ENCODE measurements at regions not wholly inside any gene's neighbourhood (a gene's known extent, or its start where the extent isn't known, plus 50 kb on each side); places are given as distances from the start of the nearest gene placed in this dataset.

GRCh38 chr1:11354893-11355553 lies 82.0 kb downstream of the UBIAD1 start:
- no peaks in the 10 kb centered on the region for H3K27me3 ChIP-seq (ENCODE audit: control insufficient read depth, insufficient read depth)
- H3K9me3 ChIP-seq (ENCODE audit: control insufficient read depth, low read length): peaks cover 1% of the 10 kb centered on the region
- DNase-seq (no peak), ATAC-seq (no peak)
- 30% methylated on average over 7 of the region's 7 CpGs for WGBS
- intact Hi-C loops (cut with DNase I): no loop called here
- H3K27ac ChIP-seq (ENCODE audit: low read length): no peak overlapping the region
- H3K4me3 ChIP-seq (ENCODE audit: low read length): no peak overlapping the region
- H3K4me1 ChIP-seq (ENCODE audit: control insufficient read depth, insufficient read depth, low read length): no peaks in the 10 kb centered on the region

DNA sequence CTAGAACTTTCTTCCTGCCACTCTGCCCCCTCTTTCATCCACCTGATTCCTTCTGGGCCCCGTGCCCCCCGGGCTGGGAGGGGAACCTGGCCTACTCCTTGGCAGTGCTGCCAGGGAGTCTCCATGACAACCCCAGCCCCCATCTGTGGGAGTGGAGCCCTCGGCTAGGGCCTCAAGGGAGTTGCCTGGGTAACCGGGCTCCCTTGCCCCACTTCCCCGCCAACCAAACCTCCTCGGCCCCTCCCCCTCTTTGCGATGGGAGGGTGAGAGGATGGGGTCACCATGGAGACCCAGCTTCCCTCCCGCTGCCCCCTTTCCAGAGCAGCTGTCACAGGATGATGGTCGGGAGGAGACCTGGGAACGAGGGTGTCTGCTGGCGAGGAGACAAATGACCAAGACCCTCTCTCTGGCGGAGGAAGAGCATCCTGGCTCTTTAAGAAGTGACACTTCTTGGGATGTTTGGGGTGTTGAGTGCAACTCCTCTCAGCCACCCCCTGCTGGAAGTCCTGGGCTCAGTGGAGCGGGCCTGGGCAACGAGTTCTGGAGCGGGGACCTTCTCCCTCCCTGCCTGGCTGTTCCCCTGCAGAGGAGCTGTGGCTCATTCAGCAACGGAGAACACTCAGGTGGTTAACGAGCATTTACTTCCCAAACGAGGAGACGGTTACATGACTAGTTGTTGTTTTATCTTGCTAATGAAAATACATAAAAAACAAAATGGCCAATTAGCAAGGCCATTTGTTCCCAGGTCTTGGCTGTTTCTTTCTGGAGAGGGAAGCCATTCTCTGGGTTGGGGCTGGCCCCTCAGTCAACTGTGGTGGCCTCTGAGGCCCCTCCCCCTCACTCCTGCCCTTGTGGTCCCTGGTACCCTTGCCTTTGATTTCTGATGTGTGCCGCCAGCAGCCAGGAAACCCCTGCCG lies 82.8 kb downstream of the UBIAD1 start:
- intact Hi-C loops (cut with DNase I): no loop called here
- no peak for ATAC-seq
- H3K27me3 ChIP-seq (ENCODE audit: control insufficient read depth, insufficient read depth): no peaks in the 10 kb centered on the region
- H3K9me3 ChIP-seq (ENCODE audit: control insufficient read depth, low read length): no peaks in the 10 kb centered on the region
- DNase-seq: no peak
- 13% methylated on average over 21 of the region's 21 CpGs for WGBS
- no peak overlapping the region for H3K4me3 ChIP-seq (ENCODE audit: low read length)
- no peaks in the 10 kb centered on the region for H3K4me1 ChIP-seq (ENCODE audit: control insufficient read depth, insufficient read depth, low read length)
- no peak overlapping the region for H3K27ac ChIP-seq (ENCODE audit: low read length)

DNA sequence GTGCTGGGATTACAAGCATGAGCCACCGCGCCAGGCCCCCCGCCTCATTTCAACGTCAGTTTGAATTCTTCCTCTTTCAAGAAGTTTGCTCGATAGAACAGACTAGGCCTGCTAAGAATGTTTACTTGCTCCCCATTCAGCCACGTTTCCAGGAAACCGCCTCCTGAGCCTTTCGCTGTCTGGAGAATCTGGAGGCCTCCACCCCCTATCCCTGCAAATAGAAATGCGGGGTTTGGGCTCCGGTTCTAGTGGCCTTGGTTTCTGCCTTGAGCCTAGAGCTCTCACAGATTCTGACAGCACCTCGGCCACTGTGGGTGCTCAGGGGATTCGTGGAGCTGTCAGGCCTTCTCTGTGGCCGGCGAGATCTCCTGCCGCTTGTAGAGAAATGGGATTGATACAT lies 84.3 kb downstream of the UBIAD1 start:
- ATAC-seq (no peak), DNase-seq (no peak)
- no peaks in the 10 kb centered on the region for H3K9me3 ChIP-seq (ENCODE audit: control insufficient read depth, low read length)
- H3K27me3 ChIP-seq (ENCODE audit: control insufficient read depth, insufficient read depth): no peaks in the 10 kb centered on the region
- H3K27ac ChIP-seq (ENCODE audit: low read length): no peak overlapping the region
- WGBS: 64% methylated on average over 15 of the region's 15 CpGs
- intact Hi-C loops (cut with DNase I): no loop called here
- H3K4me3 ChIP-seq (ENCODE audit: low read length): no peak overlapping the region
- H3K4me1 ChIP-seq (ENCODE audit: control insufficient read depth, insufficient read depth, low read length): no peaks in the 10 kb centered on the region

DNA sequence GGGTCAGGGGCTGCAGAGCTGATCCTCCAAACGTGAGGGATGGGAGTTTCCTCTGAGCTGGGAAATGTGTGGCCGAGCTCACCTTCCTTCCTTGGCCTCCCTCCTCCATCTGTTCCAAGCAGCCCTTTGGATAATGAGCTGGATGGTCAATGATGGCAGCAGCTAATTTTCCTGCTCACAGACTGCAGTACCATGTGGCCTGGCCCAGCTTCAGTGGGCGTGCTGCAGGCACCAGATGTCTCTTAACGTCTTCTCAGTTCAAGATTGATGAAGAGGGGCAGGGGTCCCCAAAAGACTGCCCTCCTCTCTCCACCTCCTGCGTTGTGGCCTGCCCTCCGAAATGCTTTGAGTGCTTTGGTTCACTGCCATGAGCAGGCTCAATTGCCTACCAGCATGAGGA lies 86.0 kb downstream of the UBIAD1 start:
- Histone ChIP-seq H3K27me3 (ENCODE audit: control insufficient read depth, insufficient read depth) (no peaks in the 10 kb centered on the region), H3K4me1 (ENCODE audit: control insufficient read depth, insufficient read depth, low read length) (no peaks in the 10 kb centered on the region), H3K9me3 (ENCODE audit: control insufficient read depth, low read length) (no peaks in the 10 kb centered on the region), H3K4me3 (ENCODE audit: low read length) (no peak overlapping the region), H3K27ac (ENCODE audit: low read length) (no peak overlapping the region)
- no peak for DNase-seq
- intact Hi-C loops (cut with DNase I): no loop called here
- ATAC-seq: no peak
- WGBS: 52% methylated on average over 6 of the region's 6 CpGs

- WGBS: 38% methylated on average over 16 of the region's 16 CpGs
- Histone ChIP-seq H3K4me3 (ENCODE audit: low read length) (no peak overlapping the region), H3K27ac (ENCODE audit: low read length) (no peak overlapping the region), H3K4me1 (ENCODE audit: control insufficient read depth, insufficient read depth, low read length) (no peaks in the 10 kb centered on the region), H3K9me3 (ENCODE audit: control insufficient read depth, low read length) (no peaks in the 10 kb centered on the region), H3K27me3 (ENCODE audit: control insufficient read depth, insufficient read depth) (no peaks in the 10 kb centered on the region)
- DNase-seq (no peak), ATAC-seq (no peak)
- intact Hi-C loops (cut with DNase I): no loop called here
Measured at GRCh38 chr1:11362547-11363021, 89.6 kb downstream of the UBIAD1 start.

DNA sequence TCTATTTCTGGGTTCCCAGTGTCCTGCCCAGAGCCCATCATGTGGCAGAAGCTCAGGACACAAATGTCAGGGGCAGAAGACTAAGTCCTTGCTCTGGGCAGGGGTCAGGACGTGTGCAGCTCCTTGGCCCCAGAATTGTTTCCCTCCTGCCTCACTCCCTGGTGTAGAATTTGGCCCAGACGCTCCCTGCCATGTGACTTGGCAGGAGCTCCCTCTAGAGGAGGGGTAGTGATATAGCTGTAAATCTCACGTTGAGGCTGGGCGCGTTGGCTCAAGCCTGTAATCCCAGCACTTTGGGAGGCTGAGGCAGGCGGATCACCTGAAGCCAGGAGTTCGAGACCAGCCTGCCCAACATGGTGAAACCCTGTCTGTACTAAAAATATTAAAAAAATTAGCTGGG lies 91.2 kb downstream of the UBIAD1 start:
- ATAC-seq: no peak
- Histone ChIP-seq H3K4me1 (ENCODE audit: control insufficient read depth, insufficient read depth, low read length) (no peaks in the 10 kb centered on the region), H3K9me3 (ENCODE audit: control insufficient read depth, low read length) (no peaks in the 10 kb centered on the region), H3K27ac (ENCODE audit: low read length) (no peak overlapping the region), H3K27me3 (ENCODE audit: control insufficient read depth, insufficient read depth) (no peaks in the 10 kb centered on the region), H3K4me3 (ENCODE audit: low read length) (no peak overlapping the region)
- intact Hi-C loops (cut with DNase I): no loop called here
- no peak for DNase-seq
- 65% methylated on average over 7 of the region's 7 CpGs for WGBS

DNA sequence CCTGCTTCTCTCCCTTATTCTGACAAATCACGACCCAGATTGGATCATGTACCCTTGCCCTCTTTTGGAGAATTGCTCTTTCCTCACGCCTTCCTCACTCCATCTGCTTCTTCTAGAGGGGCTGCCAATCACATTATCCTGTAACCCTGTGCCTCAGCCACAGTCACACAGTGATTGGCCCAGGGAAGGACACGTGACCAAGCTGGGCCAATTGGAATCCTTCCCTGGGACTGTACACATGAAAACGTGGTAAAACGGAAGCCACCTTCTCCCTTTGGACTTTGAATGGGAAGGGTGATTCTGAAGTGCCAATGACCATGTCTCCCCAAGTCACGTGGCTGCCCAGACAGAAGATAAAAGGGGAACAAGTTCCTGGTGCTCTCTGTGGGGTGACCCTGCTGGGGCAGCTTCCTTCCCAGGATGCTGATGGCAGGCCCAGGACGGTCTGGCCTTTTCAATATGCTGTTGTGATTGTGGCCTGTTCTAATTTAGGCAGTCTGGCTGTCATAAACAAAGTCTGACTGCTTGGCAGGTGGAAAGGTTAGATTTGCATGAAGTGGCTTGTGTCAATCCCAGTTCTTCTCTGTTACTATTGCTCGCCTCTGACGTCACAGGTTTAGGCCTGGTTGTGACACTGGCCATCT lies 92.9 kb downstream of the UBIAD1 start:
- H3K4me3 ChIP-seq (ENCODE audit: low read length): no peak overlapping the region
- WGBS: 77% methylated on average over 9 of the region's 9 CpGs
- H3K27me3 ChIP-seq (ENCODE audit: control insufficient read depth, insufficient read depth): no peaks in the 10 kb centered on the region
- no peak overlapping the region for H3K27ac ChIP-seq (ENCODE audit: low read length)
- intact Hi-C loops (cut with DNase I): no loop called here
- DNase-seq (no peak), ATAC-seq (no peak)
- no peaks in the 10 kb centered on the region for H3K4me1 ChIP-seq (ENCODE audit: control insufficient read depth, insufficient read depth, low read length)
- H3K9me3 ChIP-seq (ENCODE audit: control insufficient read depth, low read length): no peaks in the 10 kb centered on the region

GRCh38 chr1:11373029-11373894 lies 100.3 kb downstream of the UBIAD1 start:
- no peaks in the 10 kb centered on the region for H3K27me3 ChIP-seq (ENCODE audit: control insufficient read depth, insufficient read depth)
- H3K9me3 ChIP-seq (ENCODE audit: control insufficient read depth, low read length): no peaks in the 10 kb centered on the region
- intact Hi-C loops (cut with DNase I): no loop called here
- no peak overlapping the region for H3K27ac ChIP-seq (ENCODE audit: low read length)
- no peak overlapping the region for H3K4me3 ChIP-seq (ENCODE audit: low read length)
- DNase-seq (no peak), ATAC-seq (no peak)
- H3K4me1 ChIP-seq (ENCODE audit: control insufficient read depth, insufficient read depth, low read length): no peaks in the 10 kb centered on the region
- 64% methylated on average over 10 of the region's 10 CpGs for WGBS

GRCh38 chr1:11373895-11374747 lies 101.1 kb downstream of the UBIAD1 start:
- DNase-seq: no peak
- H3K4me3 ChIP-seq (ENCODE audit: low read length): no peak overlapping the region
- intact Hi-C loops (cut with DNase I): no loop called here
- ATAC-seq: no peak
- H3K27ac ChIP-seq (ENCODE audit: low read length): no peak overlapping the region
- H3K27me3 ChIP-seq (ENCODE audit: control insufficient read depth, insufficient read depth): no peaks in the 10 kb centered on the region
- no peaks in the 10 kb centered on the region for H3K4me1 ChIP-seq (ENCODE audit: control insufficient read depth, insufficient read depth, low read length)
- WGBS: 41% methylated on average over 5 of the region's 5 CpGs
- H3K9me3 ChIP-seq (ENCODE audit: control insufficient read depth, low read length): no peaks in the 10 kb centered on the region

DNA sequence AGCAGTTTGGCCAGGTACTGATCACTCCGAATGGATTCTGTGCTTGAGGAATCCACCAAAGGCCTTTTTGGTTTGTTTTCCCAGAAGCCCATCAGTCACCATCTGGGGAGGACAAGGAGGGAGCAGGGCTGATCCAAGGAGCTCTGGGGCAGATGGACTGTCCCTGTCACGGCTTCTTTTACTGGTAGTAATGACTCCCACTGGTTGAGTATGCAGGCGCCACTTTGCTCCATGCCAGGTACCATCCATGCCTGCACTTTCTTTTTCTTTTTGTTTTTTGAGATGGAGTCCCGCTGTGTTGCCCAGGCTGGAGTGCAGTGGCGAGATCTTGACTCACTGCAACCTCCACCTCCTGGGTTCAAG lies 101.7 kb downstream of the UBIAD1 start:
- Histone ChIP-seq H3K27me3 (ENCODE audit: control insufficient read depth, insufficient read depth) (no peaks in the 10 kb centered on the region), H3K9me3 (ENCODE audit: control insufficient read depth, low read length) (no peaks in the 10 kb centered on the region), H3K4me3 (ENCODE audit: low read length) (no peak overlapping the region), H3K27ac (ENCODE audit: low read length) (no peak overlapping the region), H3K4me1 (ENCODE audit: control insufficient read depth, insufficient read depth, low read length) (no peaks in the 10 kb centered on the region)
- no peak for ATAC-seq
- intact Hi-C loops (cut with DNase I): no loop called here
- DNase-seq: no peak
- WGBS: 77% methylated on average over 5 of the region's 5 CpGs
